ENCODE measurements at regions not wholly inside any gene's neighbourhood (a gene's known extent, or its start where the extent isn't known, plus 50 kb on each side); places are given as distances from the start of the nearest gene placed in this dataset.

DNA sequence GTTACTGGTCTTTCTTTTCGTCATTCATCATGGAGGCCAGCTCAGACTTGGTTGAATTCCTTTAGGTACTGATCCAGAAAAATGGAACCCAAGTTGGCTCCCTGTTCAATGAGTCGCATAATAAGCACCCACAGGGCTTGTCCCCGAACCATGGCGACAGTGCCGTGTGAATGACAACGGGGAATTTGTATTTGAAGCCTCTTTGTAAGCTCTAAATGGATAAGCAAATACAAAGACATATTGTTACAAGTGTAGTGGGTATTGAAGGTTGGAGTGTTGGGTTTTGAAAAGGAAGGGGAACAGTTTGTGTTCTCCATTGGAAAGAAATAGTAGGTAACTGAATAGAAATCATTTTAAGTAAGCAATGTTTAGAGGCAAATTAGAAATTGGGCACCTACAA, 288.9 kb downstream of the SLC4A3 start:
- TF ChIP-seq, protein P1, sequence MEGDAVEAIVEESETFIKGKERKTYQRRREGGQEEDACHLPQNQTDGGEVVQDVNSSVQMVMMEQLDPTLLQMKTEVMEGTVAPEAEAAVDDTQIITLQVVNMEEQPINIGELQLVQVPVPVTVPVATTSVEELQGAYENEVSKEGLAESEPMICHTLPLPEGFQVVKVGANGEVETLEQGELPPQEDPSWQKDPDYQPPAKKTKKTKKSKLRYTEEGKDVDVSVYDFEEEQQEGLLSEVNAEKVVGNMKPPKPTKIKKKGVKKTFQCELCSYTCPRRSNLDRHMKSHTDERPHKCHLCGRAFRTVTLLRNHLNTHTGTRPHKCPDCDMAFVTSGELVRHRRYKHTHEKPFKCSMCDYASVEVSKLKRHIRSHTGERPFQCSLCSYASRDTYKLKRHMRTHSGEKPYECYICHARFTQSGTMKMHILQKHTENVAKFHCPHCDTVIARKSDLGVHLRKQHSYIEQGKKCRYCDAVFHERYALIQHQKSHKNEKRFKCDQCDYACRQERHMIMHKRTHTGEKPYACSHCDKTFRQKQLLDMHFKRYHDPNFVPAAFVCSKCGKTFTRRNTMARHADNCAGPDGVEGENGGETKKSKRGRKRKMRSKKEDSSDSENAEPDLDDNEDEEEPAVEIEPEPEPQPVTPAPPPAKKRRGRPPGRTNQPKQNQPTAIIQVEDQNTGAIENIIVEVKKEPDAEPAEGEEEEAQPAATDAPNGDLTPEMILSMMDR (IDR thresholded peaks at IDR 0.05; ENCODE audit: borderline replicate concordance, insufficient read depth, low read depth, low read length) = no peak
- no peak overlapping the region for H3K4me3 ChIP-seq (ENCODE audit: low read depth, low read length)

DNA sequence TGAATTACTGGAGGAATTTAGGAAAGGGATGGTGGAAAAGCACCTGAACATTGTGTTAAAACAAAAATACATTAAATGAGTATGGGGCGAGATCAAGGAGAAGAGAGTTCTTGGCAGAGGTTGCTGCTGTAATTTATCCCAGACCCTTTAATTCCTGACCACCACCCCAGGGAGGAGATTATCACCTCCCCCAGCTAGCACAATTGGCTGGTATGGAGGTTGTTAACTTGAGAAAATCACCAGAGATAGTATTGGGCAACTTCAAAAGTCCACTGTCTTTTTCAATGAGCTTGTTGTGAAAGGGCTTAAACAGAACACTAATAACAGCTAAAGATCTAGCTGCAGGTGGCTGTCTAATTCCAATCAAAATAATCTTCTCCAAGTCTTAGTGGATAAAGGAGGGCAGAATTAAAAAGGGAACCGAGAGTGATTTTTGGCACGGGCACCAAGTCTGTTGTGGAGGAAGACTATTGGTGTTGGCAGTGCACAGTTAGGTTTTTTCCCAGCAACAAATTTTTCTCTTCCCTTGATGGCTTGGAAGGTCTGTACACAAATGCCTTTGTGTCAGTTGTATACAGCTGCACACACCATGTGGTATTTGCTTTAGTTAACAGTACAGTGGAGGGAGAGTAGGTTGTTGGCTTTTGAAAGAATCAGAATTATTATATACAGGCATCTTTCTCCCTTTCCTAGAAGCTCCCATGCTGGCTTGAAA, 289.5 kb downstream of the SLC4A3 start:
- no peak overlapping the region for H3K4me3 ChIP-seq (ENCODE audit: low read depth, low read length)
- TF ChIP-seq, protein P1 (IDR thresholded peaks at IDR 0.05; ENCODE audit: borderline replicate concordance, insufficient read depth, low read depth, low read length) = no peak

DNA sequence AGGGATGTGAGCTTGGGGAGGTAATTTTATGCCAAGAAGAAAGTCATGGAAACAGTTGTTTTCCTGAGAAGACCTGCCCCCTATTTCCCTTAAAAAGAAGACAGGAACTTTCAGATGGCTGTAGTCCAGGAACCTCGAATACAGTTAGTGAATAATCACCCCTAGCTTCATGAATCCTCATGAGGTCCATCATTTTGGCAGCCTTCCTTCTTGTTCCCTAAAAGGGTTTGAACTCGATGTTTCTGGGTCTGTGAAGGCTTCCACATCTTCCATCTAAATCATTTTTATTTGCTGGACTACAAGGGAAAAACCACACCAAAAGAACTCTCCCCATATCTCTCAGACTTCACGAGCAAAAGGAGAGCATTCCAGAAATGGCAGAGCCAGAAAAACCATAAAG, 290.8 kb downstream of the SLC4A3 start:
- TF ChIP-seq, protein P1 (IDR thresholded peaks at IDR 0.05; ENCODE audit: borderline replicate concordance, insufficient read depth, low read depth, low read length) = no peak
- H3K4me3 ChIP-seq (ENCODE audit: low read depth, low read length) = no peak overlapping the region

DNA sequence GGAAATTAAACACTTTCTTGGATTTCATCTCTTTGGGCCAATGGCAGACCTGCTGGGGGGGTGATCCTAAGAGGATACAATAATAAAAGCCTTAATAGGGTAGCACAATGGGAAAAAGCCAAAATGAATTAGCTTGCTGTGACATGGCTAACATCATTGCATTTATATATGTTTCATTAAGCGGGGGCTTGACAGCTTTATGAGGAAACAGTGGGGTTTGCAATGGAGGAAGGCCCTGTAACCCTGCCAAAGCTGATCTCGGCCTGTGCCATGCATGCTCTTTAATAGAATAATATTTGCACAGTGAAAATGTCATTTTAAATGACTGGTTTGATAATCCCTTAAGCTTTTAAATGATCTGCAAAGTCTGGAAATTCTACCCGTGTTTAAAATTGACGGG, 291.5 kb downstream of the SLC4A3 start:
- no peak overlapping the region for H3K4me3 ChIP-seq (ENCODE audit: low read depth, low read length)
- TF ChIP-seq, protein P1 (IDR thresholded peaks at IDR 0.05; ENCODE audit: borderline replicate concordance, insufficient read depth, low read depth, low read length) = no peak

DNA sequence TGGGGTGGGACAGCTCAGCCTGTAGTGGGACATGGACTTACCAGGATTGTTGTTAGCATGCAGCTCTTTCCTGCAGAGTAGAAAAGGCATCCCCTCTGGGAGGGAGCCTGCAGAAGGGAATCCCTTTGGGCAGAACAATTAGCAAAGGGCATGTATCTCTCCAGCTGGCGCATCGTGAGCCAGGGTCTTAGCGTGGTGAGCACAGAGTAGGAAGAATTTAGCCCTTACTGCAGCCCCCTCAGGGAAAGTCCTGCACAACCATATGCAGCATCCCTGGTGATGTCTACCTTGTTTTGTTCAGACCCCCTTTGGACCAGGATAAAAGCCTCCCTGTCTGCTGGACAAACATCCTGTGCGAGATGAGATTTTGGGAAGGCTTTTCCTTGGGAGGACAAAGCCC, 292.1 kb downstream of the SLC4A3 start:
- no peak overlapping the region for H3K4me3 ChIP-seq (ENCODE audit: low read depth, low read length)
- TF ChIP-seq, protein P1 (IDR thresholded peaks at IDR 0.05; ENCODE audit: borderline replicate concordance, insufficient read depth, low read depth, low read length) = no peak

DNA sequence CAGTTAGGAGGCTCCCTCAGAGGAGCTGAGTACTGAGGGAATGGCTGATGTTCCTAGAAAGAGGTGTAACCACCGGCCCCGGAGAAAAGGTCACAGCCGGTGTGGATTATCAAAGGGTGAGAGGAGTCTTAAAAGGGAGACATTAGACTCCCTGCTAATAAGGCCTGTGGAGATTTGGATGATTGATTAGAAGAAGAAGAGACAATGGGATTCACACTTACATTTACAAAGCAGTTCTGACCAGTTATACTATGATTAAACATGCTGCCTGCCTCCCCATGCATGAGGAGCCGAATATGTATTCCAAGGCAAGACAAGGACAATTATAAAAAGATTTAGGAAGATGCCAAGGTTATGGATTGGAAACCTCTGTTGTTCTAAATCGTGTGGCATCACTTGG, 302.4 kb downstream of the SLC4A3 start:
- TF ChIP-seq, protein P1 (IDR thresholded peaks at IDR 0.05; ENCODE audit: borderline replicate concordance, insufficient read depth, low read depth, low read length) = no peak
- no peak overlapping the region for H3K4me3 ChIP-seq (ENCODE audit: low read depth, low read length)

DNA sequence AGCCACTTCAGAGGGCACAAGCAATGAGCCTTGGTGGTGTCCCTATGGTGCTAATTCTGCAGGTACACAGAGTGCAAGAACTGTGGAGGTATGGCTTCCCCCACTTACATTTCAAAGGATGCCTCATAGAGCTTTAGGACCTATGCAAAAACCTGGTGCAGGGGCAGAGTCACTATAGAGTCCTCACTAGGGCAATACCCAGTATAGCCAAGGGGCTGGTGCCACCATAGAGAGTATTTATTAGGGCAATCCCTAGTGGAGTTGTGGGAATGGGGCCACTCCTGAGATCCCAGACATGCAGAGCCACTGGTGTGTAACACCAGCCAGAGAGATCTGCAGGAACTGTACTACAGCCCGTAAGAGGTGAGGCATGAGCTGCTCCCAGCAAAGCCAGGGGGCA, 312.2 kb downstream of the SLC4A3 start:
- H3K4me3 ChIP-seq (ENCODE audit: low read depth, low read length) = no peak overlapping the region
- TF ChIP-seq, protein P1 (IDR thresholded peaks at IDR 0.05; ENCODE audit: borderline replicate concordance, insufficient read depth, low read depth, low read length) = no peak

Measured in GM12875 (cell line).